ENCODE measurements at regions not wholly inside any gene's neighbourhood (a gene's known extent, or its start where the extent isn't known, plus 50 kb on each side); places are given as distances from the start of the nearest gene placed in this dataset.

GRCh38 chr20:20972490-20972889 lies 133.7 kb downstream of the LINC00237 start:
- Histone ChIP-seq H4K20me1 (ENCODE audit: insufficient read depth, low read length) (no peaks in the 10 kb centered on the region), H3K27ac (ENCODE audit: low read depth, low read length) (no peak overlapping the region), H2AFZ (ENCODE audit: low read length) (no peak overlapping the region), H3K4me3 (ENCODE audit: insufficient read depth, low read length) (no peak overlapping the region), H3K79me2 (ENCODE audit: insufficient read depth, low read length) (no peaks in the 10 kb centered on the region), H3K36me3 (ENCODE audit: insufficient read depth, low read length) (no peaks in the 10 kb centered on the region), H3K27me3 (ENCODE audit: insufficient read depth, low read length) (no peaks in the 10 kb centered on the region), H3K4me2 (ENCODE audit: insufficient read depth, low read length) (no peak overlapping the region), H3K4me1 (ENCODE audit: insufficient read depth, low read length) (no peaks in the 10 kb centered on the region), H3K9me3 (ENCODE audit: low read depth, low read length) (no peaks in the 10 kb centered on the region)
- no peak for DNase-seq (ENCODE audit: insufficient read length, low spot score, missing footprints)
- TF ChIP-seq, protein P1, sequence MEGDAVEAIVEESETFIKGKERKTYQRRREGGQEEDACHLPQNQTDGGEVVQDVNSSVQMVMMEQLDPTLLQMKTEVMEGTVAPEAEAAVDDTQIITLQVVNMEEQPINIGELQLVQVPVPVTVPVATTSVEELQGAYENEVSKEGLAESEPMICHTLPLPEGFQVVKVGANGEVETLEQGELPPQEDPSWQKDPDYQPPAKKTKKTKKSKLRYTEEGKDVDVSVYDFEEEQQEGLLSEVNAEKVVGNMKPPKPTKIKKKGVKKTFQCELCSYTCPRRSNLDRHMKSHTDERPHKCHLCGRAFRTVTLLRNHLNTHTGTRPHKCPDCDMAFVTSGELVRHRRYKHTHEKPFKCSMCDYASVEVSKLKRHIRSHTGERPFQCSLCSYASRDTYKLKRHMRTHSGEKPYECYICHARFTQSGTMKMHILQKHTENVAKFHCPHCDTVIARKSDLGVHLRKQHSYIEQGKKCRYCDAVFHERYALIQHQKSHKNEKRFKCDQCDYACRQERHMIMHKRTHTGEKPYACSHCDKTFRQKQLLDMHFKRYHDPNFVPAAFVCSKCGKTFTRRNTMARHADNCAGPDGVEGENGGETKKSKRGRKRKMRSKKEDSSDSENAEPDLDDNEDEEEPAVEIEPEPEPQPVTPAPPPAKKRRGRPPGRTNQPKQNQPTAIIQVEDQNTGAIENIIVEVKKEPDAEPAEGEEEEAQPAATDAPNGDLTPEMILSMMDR (IDR thresholded peaks at IDR 0.05; ENCODE audit: extremely low read depth, low read depth, low read length): no peak

- Histone ChIP-seq H3K79me2 (ENCODE audit: insufficient read depth, low read length) (no peaks in the 10 kb centered on the region), H3K9me3 (ENCODE audit: low read depth, low read length) (no peaks in the 10 kb centered on the region), H3K4me2 (ENCODE audit: insufficient read depth, low read length) (no peak overlapping the region), H2AFZ (ENCODE audit: low read length) (no peak overlapping the region), H3K36me3 (ENCODE audit: insufficient read depth, low read length) (no peaks in the 10 kb centered on the region), H3K4me3 (ENCODE audit: insufficient read depth, low read length) (no peak overlapping the region), H3K4me1 (ENCODE audit: insufficient read depth, low read length) (no peaks in the 10 kb centered on the region), H4K20me1 (ENCODE audit: insufficient read depth, low read length) (no peaks in the 10 kb centered on the region), H3K27ac (ENCODE audit: low read depth, low read length) (no peak overlapping the region), H3K27me3 (ENCODE audit: insufficient read depth, low read length) (no peaks in the 10 kb centered on the region)
- TF ChIP-seq, protein P1 (IDR thresholded peaks at IDR 0.05; ENCODE audit: extremely low read depth, low read depth, low read length): no peak
- DNase-seq (ENCODE audit: insufficient read length, low spot score, missing footprints): no peak
These were observed 134.3 kb downstream of the LINC00237 start for GRCh38 chr20:20971810-20972209.

GRCh38 chr20:20970841-20971240 lies 135.3 kb downstream of the LINC00237 start:
- Histone ChIP-seq H3K9me3 (ENCODE audit: low read depth, low read length) (no peaks in the 10 kb centered on the region), H3K79me2 (ENCODE audit: insufficient read depth, low read length) (no peaks in the 10 kb centered on the region)

GRCh38 chr20:20969701-20970280 lies 136.4 kb downstream of the LINC00237 start:
- Histone ChIP-seq H2AFZ (ENCODE audit: low read length) (no peak overlapping the region), H3K4me3 (ENCODE audit: insufficient read depth, low read length) (no peak overlapping the region), H3K27ac (ENCODE audit: low read depth, low read length) (no peak overlapping the region), H4K20me1 (ENCODE audit: insufficient read depth, low read length) (no peaks in the 10 kb centered on the region), H3K36me3 (ENCODE audit: insufficient read depth, low read length) (no peaks in the 10 kb centered on the region), H3K79me2 (ENCODE audit: insufficient read depth, low read length) (no peaks in the 10 kb centered on the region), H3K27me3 (ENCODE audit: insufficient read depth, low read length) (no peaks in the 10 kb centered on the region), H3K4me2 (ENCODE audit: insufficient read depth, low read length) (no peak overlapping the region), H3K9me3 (ENCODE audit: low read depth, low read length) (no peaks in the 10 kb centered on the region), H3K4me1 (ENCODE audit: insufficient read depth, low read length) (no peaks in the 10 kb centered on the region)
- TF ChIP-seq, protein P1 (IDR thresholded peaks at IDR 0.05; ENCODE audit: extremely low read depth, low read depth, low read length): no peak
- no peak for DNase-seq (ENCODE audit: insufficient read length, low spot score, missing footprints)

More at GRCh38 chr20:20970841-20971240, 135.3 kb downstream of the LINC00237 start:
- no peaks in the 10 kb centered on the region for H3K27me3 ChIP-seq (ENCODE audit: insufficient read depth, low read length)
- no peak overlapping the region for H3K4me2 ChIP-seq (ENCODE audit: insufficient read depth, low read length)
- no peak for DNase-seq (ENCODE audit: insufficient read length, low spot score, missing footprints)
- H2AFZ ChIP-seq (ENCODE audit: low read length): no peak overlapping the region
- H3K4me3 ChIP-seq (ENCODE audit: insufficient read depth, low read length): no peak overlapping the region
- no peaks in the 10 kb centered on the region for H3K36me3 ChIP-seq (ENCODE audit: insufficient read depth, low read length)
- H3K4me1 ChIP-seq (ENCODE audit: insufficient read depth, low read length): no peaks in the 10 kb centered on the region
- TF ChIP-seq, protein P1 (IDR thresholded peaks at IDR 0.05; ENCODE audit: extremely low read depth, low read depth, low read length): no peak
- H4K20me1 ChIP-seq (ENCODE audit: insufficient read depth, low read length): no peaks in the 10 kb centered on the region
- H3K27ac ChIP-seq (ENCODE audit: low read depth, low read length): no peak overlapping the region

Measured in osteoblast (primary cell).